Lower lobe of right lung (tissue), 2 donors: ENCODE measurements at regions not wholly inside any gene's neighbourhood (a gene's known extent, or its start where the extent isn't known, plus 50 kb on each side); places are given as distances from the start of the nearest gene placed in this dataset.

Experiments used
- ATAC-seq, 2 donors: fragments of 200-7000 bp; cut with Tn5 transposase; one replicate each; pipeline ENCODE4 v1.9.1; 2020 to 2022; ENCODE audit warnings: mild to moderate bottlenecking in 2 of 2, moderate library complexity in 2 of 2
- DNase-seq: peaks from one replicate; pipeline ENCODE4 v3.0.0-alpha.2; 2020
- H3K27ac ChIP-seq: fragments of 200-600 bp; one replicate; pipeline ENCODE4 v1.8.0; 2022
- H3K27me3 ChIP-seq: fragments of 200-600 bp; one replicate; pipeline ENCODE4 v1.8.0; 2022; ENCODE audit warnings: low read depth
- H3K36me3 ChIP-seq: fragments of 200-600 bp; one replicate; pipeline ENCODE4 v1.8.0; 2022; ENCODE audit warnings: mild to moderate bottlenecking
- H3K4me1 ChIP-seq: fragments of 200-600 bp; one replicate; pipeline ENCODE4 v1.8.0; 2022
- H3K4me3 ChIP-seq: fragments of 200-600 bp; one replicate; pipeline ENCODE4 v1.8.0; 2022; ENCODE audit warnings: mild to moderate bottlenecking
- H3K9me3 ChIP-seq: fragments of 200-600 bp; one replicate; pipeline ENCODE4 v1.8.0; 2022
- intact Hi-C: fragments of 100-400 bp; cut with DNase I; formaldehyde crosslinking; loops from one replicate; pipeline ENCODE4 v1.11.0; 2022
- TF ChIP-seq, protein P1 (sequence below): fragments of 200-600 bp; IDR thresholded peaks from one replicate; pipeline ENCODE4 v1.8.0; 2022; ENCODE audit warnings: antibody characterized with exemption, mild to moderate bottlenecking
- donor health status: DM: no; HTN: yes; CAD: no; lungs with severe emphysema.

DNA sequence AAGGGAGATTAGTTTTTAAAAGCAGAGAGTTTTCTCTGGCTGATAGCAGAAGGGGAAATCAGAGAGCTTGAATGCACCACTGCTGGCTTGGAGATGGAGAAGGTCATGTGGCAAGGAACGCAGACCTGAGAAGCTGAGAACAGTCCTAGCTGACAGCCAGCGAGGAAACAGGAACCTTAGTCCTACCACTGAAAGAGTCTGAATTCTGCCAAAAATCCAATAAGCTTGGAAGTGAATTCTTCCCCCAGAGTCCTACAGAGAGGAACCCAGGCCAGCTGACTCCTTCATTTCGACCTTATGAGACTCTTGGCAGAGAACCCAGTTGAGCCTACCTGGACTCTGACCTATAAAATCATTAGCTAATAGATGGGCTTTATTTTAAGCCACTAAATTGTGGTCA is 371.9 kb upstream of the TNP1 start:
- ATAC-seq (no peak), DNase-seq (no peak)
- intact Hi-C loops: no loop called here
- Histone ChIP-seq H3K27me3 (no peaks in the 10 kb centered on the region), H3K4me3 (no peak overlapping the region), H3K27ac (no peak overlapping the region), H3K9me3 (no peaks in the 10 kb centered on the region), H3K36me3 (no peaks in the 10 kb centered on the region), H3K4me1 (no peaks in the 10 kb centered on the region)
- TF ChIP-seq, protein P1, sequence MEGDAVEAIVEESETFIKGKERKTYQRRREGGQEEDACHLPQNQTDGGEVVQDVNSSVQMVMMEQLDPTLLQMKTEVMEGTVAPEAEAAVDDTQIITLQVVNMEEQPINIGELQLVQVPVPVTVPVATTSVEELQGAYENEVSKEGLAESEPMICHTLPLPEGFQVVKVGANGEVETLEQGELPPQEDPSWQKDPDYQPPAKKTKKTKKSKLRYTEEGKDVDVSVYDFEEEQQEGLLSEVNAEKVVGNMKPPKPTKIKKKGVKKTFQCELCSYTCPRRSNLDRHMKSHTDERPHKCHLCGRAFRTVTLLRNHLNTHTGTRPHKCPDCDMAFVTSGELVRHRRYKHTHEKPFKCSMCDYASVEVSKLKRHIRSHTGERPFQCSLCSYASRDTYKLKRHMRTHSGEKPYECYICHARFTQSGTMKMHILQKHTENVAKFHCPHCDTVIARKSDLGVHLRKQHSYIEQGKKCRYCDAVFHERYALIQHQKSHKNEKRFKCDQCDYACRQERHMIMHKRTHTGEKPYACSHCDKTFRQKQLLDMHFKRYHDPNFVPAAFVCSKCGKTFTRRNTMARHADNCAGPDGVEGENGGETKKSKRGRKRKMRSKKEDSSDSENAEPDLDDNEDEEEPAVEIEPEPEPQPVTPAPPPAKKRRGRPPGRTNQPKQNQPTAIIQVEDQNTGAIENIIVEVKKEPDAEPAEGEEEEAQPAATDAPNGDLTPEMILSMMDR: no peak

GRCh38 chr2:217231212-217231611 is 371.3 kb upstream of the TNP1 start:
- no peak overlapping the region for H3K27ac ChIP-seq
- DNase-seq: no peak
- no peaks in the 10 kb centered on the region for H3K36me3 ChIP-seq
- intact Hi-C loops: no loop called here
- TF ChIP-seq, protein P1: no peak
- H3K4me1 ChIP-seq: no peaks in the 10 kb centered on the region
- ATAC-seq: no peak
- H3K27me3 ChIP-seq: no peaks in the 10 kb centered on the region
- H3K4me3 ChIP-seq: no peak overlapping the region
- H3K9me3 ChIP-seq: no peaks in the 10 kb centered on the region

GRCh38 chr2:217228732-217229131 is 368.9 kb upstream of the TNP1 start:
- intact Hi-C loops: no loop called here
- no peak for ATAC-seq
- no peak for DNase-seq
- H3K27ac ChIP-seq: no peak overlapping the region
- H3K36me3 ChIP-seq: no peaks in the 10 kb centered on the region
- no peaks in the 10 kb centered on the region for H3K9me3 ChIP-seq
- H3K4me3 ChIP-seq: no peak overlapping the region
- peaks cover 1% of the 10 kb centered on the region for H3K4me1 ChIP-seq
- H3K27me3 ChIP-seq: no peaks in the 10 kb centered on the region
- TF ChIP-seq, protein P1: no peak

DNA sequence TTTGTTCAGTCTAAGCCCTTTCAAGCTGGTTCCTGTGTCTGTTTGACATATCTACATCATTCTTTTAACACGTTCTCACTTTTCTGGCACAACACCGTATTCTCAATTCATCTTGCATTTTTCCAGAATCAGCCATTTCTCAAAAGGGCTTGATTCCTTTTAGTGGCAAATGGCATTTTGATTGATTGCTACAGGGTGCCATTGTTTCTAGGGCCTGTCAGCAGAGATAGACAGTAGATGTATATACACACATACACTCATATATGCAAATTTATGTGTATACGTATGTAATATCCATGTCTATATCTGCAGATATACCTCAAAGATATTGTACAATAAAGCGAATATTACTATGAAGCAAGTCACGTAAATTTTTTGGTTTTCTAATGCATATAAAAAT is 367.9 kb upstream of the TNP1 start:
- Histone ChIP-seq H3K36me3 (no peaks in the 10 kb centered on the region), H3K9me3 (no peaks in the 10 kb centered on the region), H3K27me3 (no peaks in the 10 kb centered on the region), H3K4me1 (peaks cover 11% of the 10 kb centered on the region), H3K4me3 (no peak overlapping the region), H3K27ac (no peak overlapping the region)
- DNase-seq (no peak), ATAC-seq (no peak)
- TF ChIP-seq, protein P1: no peak
- intact Hi-C loops: no loop called here

DNA sequence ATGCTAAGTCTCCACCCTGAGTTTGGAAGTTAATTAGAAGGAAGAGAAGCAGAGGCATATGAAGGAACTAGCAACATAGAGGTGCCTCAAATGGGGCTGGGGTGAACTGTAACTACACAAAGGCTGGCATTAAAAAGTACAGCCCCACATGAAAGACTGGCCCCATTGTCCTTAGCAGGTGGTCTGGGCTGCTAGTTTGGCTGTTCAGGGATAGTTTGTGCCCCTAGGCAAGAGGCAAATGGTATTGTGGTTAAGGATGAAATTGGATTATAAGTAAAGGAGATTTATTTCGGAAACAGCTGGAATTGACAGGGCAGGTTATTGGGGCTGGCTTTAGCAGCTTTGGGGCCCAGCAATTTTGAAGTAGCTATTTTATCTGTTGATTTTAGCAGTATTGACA is 365.7 kb upstream of the TNP1 start:
- Histone ChIP-seq H3K9me3 (no peaks in the 10 kb centered on the region), H3K4me1 (peaks cover 16% of the 10 kb centered on the region), H3K27ac (no peak overlapping the region), H3K36me3 (no peaks in the 10 kb centered on the region), H3K27me3 (no peaks in the 10 kb centered on the region), H3K4me3 (no peak overlapping the region)
- TF ChIP-seq, protein P1: no peak
- DNase-seq (no peak), ATAC-seq (no peak)
- intact Hi-C loops: no loop called here
